ENCODE measurements at regions not wholly inside any gene's neighbourhood (a gene's known extent, or its start where the extent isn't known, plus 50 kb on each side); places are given as distances from the start of the nearest gene placed in this dataset.
"Not testable (repeated sequence)": the region's sequence is repeated elsewhere in the genome, so short reads cannot be mapped to it uniquely, and the experiment has no call there.

DNA sequence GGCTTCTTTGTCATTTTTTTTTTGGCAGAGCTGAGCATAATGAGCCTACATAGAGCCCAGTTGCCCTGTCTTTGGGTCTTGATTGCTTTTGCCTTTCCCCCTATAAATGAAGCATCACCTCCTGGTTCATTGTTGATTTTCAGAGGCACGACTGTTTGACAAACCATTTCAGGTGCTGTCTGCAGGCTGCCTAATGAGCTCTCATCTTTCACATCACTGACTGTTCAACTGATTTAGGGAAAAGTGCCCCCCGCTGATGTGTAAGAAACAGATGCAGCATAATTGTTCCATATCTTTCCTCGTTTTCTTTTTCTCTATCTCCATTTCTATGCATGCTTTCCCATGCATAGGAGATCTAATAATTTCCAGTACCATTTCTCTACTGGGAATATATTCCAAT is 338.6 kb downstream of the TMEM38B start:
- H3K9me3 ChIP-seq, result peaks cover 0 to 4% of the 10 kb centered on the region in 2 donors
- H3K4me1 ChIP-seq, result no peaks in the 10 kb centered on the region
- no peaks in the 10 kb centered on the region for H3K36me3 ChIP-seq
- H3K4me3 ChIP-seq, result no peak overlapping the region
- DNase-seq (ENCODE audit: low spot score), result no peak
- TF ChIP-seq, protein P1, sequence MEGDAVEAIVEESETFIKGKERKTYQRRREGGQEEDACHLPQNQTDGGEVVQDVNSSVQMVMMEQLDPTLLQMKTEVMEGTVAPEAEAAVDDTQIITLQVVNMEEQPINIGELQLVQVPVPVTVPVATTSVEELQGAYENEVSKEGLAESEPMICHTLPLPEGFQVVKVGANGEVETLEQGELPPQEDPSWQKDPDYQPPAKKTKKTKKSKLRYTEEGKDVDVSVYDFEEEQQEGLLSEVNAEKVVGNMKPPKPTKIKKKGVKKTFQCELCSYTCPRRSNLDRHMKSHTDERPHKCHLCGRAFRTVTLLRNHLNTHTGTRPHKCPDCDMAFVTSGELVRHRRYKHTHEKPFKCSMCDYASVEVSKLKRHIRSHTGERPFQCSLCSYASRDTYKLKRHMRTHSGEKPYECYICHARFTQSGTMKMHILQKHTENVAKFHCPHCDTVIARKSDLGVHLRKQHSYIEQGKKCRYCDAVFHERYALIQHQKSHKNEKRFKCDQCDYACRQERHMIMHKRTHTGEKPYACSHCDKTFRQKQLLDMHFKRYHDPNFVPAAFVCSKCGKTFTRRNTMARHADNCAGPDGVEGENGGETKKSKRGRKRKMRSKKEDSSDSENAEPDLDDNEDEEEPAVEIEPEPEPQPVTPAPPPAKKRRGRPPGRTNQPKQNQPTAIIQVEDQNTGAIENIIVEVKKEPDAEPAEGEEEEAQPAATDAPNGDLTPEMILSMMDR (IDR thresholded peaks at IDR 0.05), result no peak
- no peak overlapping the region for H3K27ac ChIP-seq
- no peaks in the 10 kb centered on the region for H3K27me3 ChIP-seq

DNA sequence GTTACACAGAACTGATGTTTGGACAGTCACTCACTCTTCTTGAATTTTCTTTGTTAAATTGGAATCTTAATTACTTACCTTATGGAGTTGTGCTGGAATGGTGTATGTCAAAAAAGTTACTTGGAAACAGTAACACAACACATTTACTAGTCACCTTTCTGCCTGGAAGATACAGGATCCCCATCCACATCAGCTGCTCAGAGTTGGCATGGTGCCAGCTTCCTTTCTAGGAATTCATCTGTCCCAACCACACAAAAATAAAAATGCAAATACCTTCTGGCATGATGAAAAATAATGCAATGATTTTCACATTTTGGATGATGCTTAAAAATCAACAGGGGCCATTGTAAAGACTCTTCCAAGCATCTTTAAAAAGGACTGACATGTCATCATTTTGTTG is 341.5 kb downstream of the TMEM38B start:
- Histone ChIP-seq H3K27me3 (no peaks in the 10 kb centered on the region), H3K4me3 (no peak overlapping the region), H3K36me3 (no peaks in the 10 kb centered on the region), H3K27ac (no peak overlapping the region), H3K4me1 (no peaks in the 10 kb centered on the region), H3K9me3 (no peaks in the 10 kb centered on the region)
- TF ChIP-seq, protein P1 (IDR thresholded peaks at IDR 0.05), result no peak
- no peak for DNase-seq (ENCODE audit: low spot score)

DNA sequence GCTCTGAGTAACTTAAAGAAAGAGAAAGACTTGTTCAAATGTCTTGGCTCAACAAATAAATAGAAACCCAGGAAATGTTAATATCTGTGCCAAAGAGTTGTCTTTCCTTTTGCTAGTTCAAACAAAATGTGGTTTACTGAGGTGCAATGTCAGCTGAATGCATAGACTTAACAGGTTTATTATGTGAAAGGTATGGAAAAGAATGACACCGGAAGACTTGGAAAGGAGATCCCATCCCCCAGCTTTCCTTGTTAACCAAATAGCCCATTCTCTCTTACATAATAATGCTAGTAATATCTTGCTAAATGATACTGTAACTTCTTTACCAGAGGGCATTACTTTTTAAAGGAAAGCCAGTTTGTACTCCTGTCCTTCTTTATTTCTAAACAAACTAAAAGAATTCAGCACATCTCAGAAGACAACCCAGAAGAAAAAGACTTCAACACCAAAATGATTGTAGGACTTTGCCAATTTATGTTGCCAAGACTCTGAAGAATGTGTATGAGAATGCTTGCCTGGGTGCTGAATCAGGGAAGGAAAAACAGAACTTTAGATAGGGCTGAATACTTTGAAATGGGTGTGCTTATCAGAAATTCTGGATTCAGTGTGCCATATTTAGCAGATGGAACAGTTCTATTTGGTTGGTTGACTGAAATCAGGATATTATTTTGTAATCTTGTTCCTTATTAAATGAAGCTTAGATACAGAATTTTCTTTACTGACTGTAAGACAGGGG is 344.1 kb downstream of the TMEM38B start:
- TF ChIP-seq, protein P1 (IDR thresholded peaks at IDR 0.05), result no peak
- Histone ChIP-seq H3K27ac (no peak overlapping the region), H3K4me3 (no peak overlapping the region), H3K27me3 (no peaks in the 10 kb centered on the region), H3K9me3 (no peaks in the 10 kb centered on the region), H3K36me3 (no peaks in the 10 kb centered on the region), H3K4me1 (no peaks in the 10 kb centered on the region)
- no peak for DNase-seq (ENCODE audit: low spot score)

DNA sequence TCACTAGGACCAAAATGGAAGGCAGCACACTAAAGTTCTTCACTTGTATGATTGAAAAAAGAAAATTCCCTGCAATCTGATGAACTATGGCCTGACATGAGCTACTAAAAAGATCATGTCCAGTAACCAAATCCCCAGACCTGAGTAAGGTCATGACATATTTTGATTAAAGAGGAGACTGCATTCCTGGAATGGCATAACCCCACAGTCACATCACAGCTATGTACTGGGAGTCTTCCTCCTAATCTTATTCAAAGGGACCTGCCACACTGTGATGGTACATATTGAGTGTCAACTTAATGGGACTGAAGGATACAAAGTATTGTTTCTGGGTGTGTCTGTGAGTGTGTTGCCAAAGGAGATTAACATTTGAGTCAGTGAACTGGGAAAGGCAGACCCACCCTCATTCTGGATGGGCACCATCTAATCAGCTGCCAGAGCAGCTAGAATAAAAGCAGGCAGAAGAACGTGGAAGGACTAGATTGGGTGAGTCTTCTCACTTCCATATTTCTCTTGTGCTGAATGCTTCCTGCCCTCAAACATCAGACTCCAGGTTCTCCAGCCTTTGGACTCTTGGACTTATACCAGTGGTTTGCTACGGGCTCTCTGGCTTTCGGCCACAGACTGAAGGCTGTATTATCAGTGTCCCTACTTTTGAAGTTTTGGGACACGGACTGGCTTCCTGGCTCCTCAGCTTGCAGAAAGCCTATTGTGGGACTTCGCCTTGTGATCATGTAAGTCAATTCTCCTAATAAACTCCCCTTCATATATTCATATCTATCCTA is 345.0 kb downstream of the TMEM38B start:
- Histone ChIP-seq H3K27me3 (no peaks in the 10 kb centered on the region), H3K9me3 (no peaks in the 10 kb centered on the region), H3K27ac (no peak overlapping the region), H3K4me3 (no peak overlapping the region), H3K4me1 (no peaks in the 10 kb centered on the region), H3K36me3 (no peaks in the 10 kb centered on the region)
- DNase-seq (ENCODE audit: low spot score), result no peak
- TF ChIP-seq, protein P1 (IDR thresholded peaks at IDR 0.05), result no peak

DNA sequence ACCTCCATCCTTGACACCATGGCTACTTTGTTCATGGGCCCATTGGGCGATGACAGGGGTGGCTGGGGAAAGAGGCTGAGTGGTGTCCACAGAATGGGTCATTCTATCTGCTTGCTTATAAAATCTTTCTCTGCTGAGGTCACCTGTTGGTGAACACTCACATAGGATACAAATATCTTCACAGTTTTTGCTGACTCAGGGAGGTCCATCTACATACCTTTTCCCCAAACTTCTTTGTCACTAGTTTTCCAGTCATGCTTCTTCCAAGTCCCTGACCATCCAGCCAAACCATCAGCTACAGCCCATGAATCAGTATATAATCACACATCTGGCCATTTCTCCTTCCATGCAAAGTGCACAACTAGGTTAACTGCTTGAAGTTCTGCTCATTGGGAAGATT is 347.6 kb downstream of the TMEM38B start:
- H3K4me3 ChIP-seq; DNase-seq (ENCODE audit: low spot score); H3K9me3 ChIP-seq; H3K36me3 ChIP-seq; H3K27ac ChIP-seq; H3K27me3 ChIP-seq; H3K4me1 ChIP-seq: not testable (repeated sequence)

DNA sequence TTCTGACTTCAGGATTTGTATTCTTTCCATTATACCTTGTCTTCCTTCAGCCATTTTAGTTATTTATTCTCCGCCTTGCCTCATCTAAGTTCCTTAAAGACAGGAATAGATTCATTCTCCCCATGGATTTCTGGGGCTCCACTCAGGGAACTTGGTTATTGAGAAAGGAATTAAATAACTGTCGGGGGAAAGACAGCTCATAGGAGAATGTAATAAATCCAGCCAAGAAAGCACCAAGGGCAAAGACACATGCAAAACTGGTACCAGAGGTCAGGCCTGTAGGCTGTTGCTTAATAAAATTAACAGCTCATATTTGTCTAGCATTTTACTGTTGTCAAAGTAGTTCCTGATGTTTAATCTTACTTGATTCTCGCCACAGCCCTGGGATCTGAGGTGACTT is 357.2 kb downstream of the TMEM38B start:
- Histone ChIP-seq H3K4me1 (no peaks in the 10 kb centered on the region), H3K36me3 (no peaks in the 10 kb centered on the region), H3K9me3 (peaks cover 0 to 15% of the 10 kb centered on the region in 2 donors), H3K4me3 (no peak overlapping the region), H3K27me3 (no peaks in the 10 kb centered on the region), H3K27ac (no peak overlapping the region)
- TF ChIP-seq, protein P1 (IDR thresholded peaks at IDR 0.05), result no peak
- no peak for DNase-seq (ENCODE audit: low spot score)

All from right atrium auricular region (tissue), 2 donors.